Chondrocyte (in vitro differentiated cells): ENCODE measurements at regions not wholly inside any gene's neighbourhood (a gene's known extent, or its start where the extent isn't known, plus 50 kb on each side); places are given as distances from the start of the nearest gene placed in this dataset.
A peak's percentile ranks its signal among the peaks of the same experiment; 100 is the strongest.

Source experiments
- DNase-seq: peaks from one replicate; pipeline ENCODE4 v3.0.0; 2021; ENCODE audit warnings: mixed read lengths, low spot score
- H3K27ac Mint-ChIP-seq: one replicate; pipeline ENCODE4 v1.8.0; 2021; ENCODE audit warnings: mild to moderate bottlenecking, moderate library complexity, mixed read lengths; ENCODE audit not compliant: unreplicated experiment
- H3K27me3 Mint-ChIP-seq: 2 replicates; pipeline ENCODE4 v1.8.0; 2021; ENCODE audit warnings: low read depth, mixed read lengths
- H3K36me3 Mint-ChIP-seq: 2 replicates; pipeline ENCODE4 v1.8.0; 2021; ENCODE audit warnings: low read depth, mixed read lengths
- H3K4me1 Mint-ChIP-seq: 2 replicates; pipeline ENCODE4 v1.8.0; 2021; ENCODE audit warnings: low read depth, mild to moderate bottlenecking, mixed read lengths
- H3K4me3 Mint-ChIP-seq: one replicate; pipeline ENCODE4 v1.8.0; 2021; ENCODE audit warnings: mild to moderate bottlenecking, moderate library complexity, mixed read lengths; ENCODE audit not compliant: unreplicated experiment
- H3K9me3 Mint-ChIP-seq: 2 replicates; pipeline ENCODE4 v1.8.0; 2021; ENCODE audit warnings: low read depth, mixed read lengths
- CTCF ChIP-seq: fragments of 200-600 bp; sonication (generic); IDR thresholded peaks from 2 replicates; pipeline ENCODE4 v1.5.0; 2021; ENCODE audit warnings: antibody characterized with exemption, mild to moderate bottlenecking, moderate library complexity

- TF ChIP-seq CTCF: no peak
- H3K9me3 Mint-ChIP-seq: no peaks in the 10 kb centered on the region
- no peaks in the 10 kb centered on the region for H3K27me3 Mint-ChIP-seq
- no peaks in the 10 kb centered on the region for H3K4me1 Mint-ChIP-seq
- no peak for DNase-seq
- H3K27ac Mint-ChIP-seq: no peak overlapping the region
- no peaks in the 10 kb centered on the region for H3K36me3 Mint-ChIP-seq
- H3K4me3 Mint-ChIP-seq: no peak overlapping the region
Measured at GRCh38 chr18:60698901-60699300, 326.3 kb upstream of the MC4R start.

- no peak overlapping the region for H3K27ac Mint-ChIP-seq
- no peak for DNase-seq
- H3K36me3 Mint-ChIP-seq: no peaks in the 10 kb centered on the region
- no peak for TF ChIP-seq CTCF
- no peak overlapping the region for H3K4me3 Mint-ChIP-seq
- H3K9me3 Mint-ChIP-seq: peaks cover 4% of the 10 kb centered on the region
- no peaks in the 10 kb centered on the region for H3K4me1 Mint-ChIP-seq
- peaks cover 3% of the 10 kb centered on the region for H3K27me3 Mint-ChIP-seq
Measured at GRCh38 chr18:60722742-60723141, 350.2 kb upstream of the MC4R start.

GRCh38 chr18:60732143-60732542 is 359.6 kb upstream of the MC4R start:
- no peak for DNase-seq
- Mint-ChIP-seq H3K4me3 (no peak overlapping the region), H3K27me3 (peaks cover 5% of the 10 kb centered on the region), H3K36me3 (no peaks in the 10 kb centered on the region), H3K9me3 (peaks cover 7% of the 10 kb centered on the region), H3K27ac (no peak overlapping the region), H3K4me1 (no peaks in the 10 kb centered on the region)
- no peak for TF ChIP-seq CTCF

- no peak for TF ChIP-seq CTCF
- DNase-seq: peak; percentile 55
- H3K9me3 Mint-ChIP-seq: no peaks in the 10 kb centered on the region
- no peaks in the 10 kb centered on the region for H3K4me1 Mint-ChIP-seq
- no peak overlapping the region for H3K27ac Mint-ChIP-seq
- H3K4me3 Mint-ChIP-seq: no peak overlapping the region
- H3K36me3 Mint-ChIP-seq: no peaks in the 10 kb centered on the region
- peaks cover 10% of the 10 kb centered on the region for H3K27me3 Mint-ChIP-seq
Measured at GRCh38 chr18:60739212-60739611, 366.6 kb upstream of the MC4R start.

GRCh38 chr18:60740313-60740712 is 367.7 kb upstream of the MC4R start:
- no peaks in the 10 kb centered on the region for H3K9me3 Mint-ChIP-seq
- H3K36me3 Mint-ChIP-seq: no peaks in the 10 kb centered on the region

More at GRCh38 chr18:60740313-60740712, 367.7 kb upstream of the MC4R start:
- no peaks in the 10 kb centered on the region for H3K4me1 Mint-ChIP-seq
- TF ChIP-seq CTCF: no peak
- no peak overlapping the region for H3K4me3 Mint-ChIP-seq
- H3K27ac Mint-ChIP-seq: no peak overlapping the region
- peaks cover 6% of the 10 kb centered on the region for H3K27me3 Mint-ChIP-seq
- peak; percentile 52 for DNase-seq
